HFF-Myc (cell line): ENCODE measurements at regions not wholly inside any gene's neighbourhood (a gene's known extent, or its start where the extent isn't known, plus 50 kb on each side); places are given as distances from the start of the nearest gene placed in this dataset.
"Not testable (repeated sequence)": the region's sequence is repeated elsewhere in the genome, so short reads cannot be mapped to it uniquely, and the experiment has no call there.

Source experiments
- DNase-seq: peaks from one replicate; pipeline ENCODE4 v3.0.0-alpha.2; 2011; ENCODE audit warnings: low read depth; ENCODE audit errors: extremely low read depth
- H3K4me3 ChIP-seq: replicated peaks from 2 replicates; pipeline ENCODE4 v1.5.1; 2011; ENCODE audit warnings: low read depth, mild to moderate bottlenecking, control low read depth, low read length
- TF ChIP-seq, protein P1 (sequence below): IDR thresholded peaks from 2 replicates; pipeline ENCODE4 v1.5.1; 2012; ENCODE audit warnings: mild to moderate bottlenecking, low read depth, low read length, control low read depth; ENCODE audit errors: missing control alignments

GRCh38 chr6:72560721-72561593 is 60.9 kb upstream of the KCNQ5 start:
- H3K4me3 ChIP-seq: no peak overlapping the region
- TF ChIP-seq, protein P1, sequence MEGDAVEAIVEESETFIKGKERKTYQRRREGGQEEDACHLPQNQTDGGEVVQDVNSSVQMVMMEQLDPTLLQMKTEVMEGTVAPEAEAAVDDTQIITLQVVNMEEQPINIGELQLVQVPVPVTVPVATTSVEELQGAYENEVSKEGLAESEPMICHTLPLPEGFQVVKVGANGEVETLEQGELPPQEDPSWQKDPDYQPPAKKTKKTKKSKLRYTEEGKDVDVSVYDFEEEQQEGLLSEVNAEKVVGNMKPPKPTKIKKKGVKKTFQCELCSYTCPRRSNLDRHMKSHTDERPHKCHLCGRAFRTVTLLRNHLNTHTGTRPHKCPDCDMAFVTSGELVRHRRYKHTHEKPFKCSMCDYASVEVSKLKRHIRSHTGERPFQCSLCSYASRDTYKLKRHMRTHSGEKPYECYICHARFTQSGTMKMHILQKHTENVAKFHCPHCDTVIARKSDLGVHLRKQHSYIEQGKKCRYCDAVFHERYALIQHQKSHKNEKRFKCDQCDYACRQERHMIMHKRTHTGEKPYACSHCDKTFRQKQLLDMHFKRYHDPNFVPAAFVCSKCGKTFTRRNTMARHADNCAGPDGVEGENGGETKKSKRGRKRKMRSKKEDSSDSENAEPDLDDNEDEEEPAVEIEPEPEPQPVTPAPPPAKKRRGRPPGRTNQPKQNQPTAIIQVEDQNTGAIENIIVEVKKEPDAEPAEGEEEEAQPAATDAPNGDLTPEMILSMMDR: no peak
- no peak for DNase-seq

- TF ChIP-seq, protein P1: no peak
- DNase-seq: no peak
- no peak overlapping the region for H3K4me3 ChIP-seq
These were observed 60.2 kb upstream of the KCNQ5 start for GRCh38 chr6:72561629-72562028.

DNA sequence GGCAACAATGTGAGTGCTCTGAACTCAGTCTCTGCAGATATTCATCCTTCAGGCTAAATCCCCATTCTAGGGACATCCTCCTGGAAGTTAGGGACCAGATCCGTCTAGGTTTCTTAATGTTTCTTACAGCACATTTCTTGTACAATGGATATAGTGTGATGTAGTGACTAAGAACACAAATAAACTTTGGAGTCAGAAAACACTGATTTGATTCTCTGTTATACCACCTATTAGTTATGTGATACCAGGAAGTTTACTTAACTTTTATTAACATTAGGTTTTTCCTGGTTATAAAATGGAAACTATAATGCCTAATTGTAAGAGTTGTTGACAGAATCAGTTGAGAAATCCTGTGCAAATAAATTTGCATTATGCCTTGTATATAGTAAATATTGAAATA is 57.6 kb upstream of the KCNQ5 start:
- TF ChIP-seq, protein P1: no peak
- DNase-seq: no peak
- H3K4me3 ChIP-seq: no peak overlapping the region

- not testable (repeated sequence) for H3K4me3 ChIP-seq, DNase-seq
These were observed 49.9 kb upstream of the KCNQ5 start for GRCh38 chr6:72571993-72572392.
